ENCODE measurements at regions not wholly inside any gene's neighbourhood (a gene's known extent, or its start where the extent isn't known, plus 50 kb on each side); places are given as distances from the start of the nearest gene placed in this dataset.

DNA sequence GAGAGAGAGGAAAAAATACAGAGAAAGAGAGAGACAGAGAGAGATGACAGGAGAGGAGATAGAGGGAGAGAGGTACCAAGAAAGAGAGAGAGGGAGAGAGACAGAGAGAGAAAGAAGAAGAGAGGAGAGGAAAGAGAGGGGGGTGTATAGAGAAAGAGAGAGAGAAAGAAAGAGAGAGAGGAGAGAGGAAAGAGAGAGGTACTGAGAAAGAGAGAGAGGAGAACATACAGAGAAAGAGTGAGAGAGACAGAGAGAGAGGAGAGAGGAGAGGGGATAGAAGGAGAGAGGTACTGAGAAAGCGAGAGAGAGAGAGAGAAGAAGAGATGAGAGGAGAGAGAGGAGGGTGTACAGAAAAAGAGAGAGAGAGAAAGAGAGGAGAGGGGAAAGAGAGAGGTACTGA is 269.4 kb downstream of the CRLF2 start:
- 0 out of 2 replicates have a peak, but pooled peaks cover 4% of the 10 kb centered on the region for H3K4me1 ChIP-seq (ENCODE audit: control insufficient read depth, insufficient read depth, low read length)
- H3K27ac ChIP-seq (ENCODE audit: low read depth, low read length) = no peak overlapping the region
- H3K9me3 ChIP-seq (ENCODE audit: control insufficient read depth, insufficient read depth, low read depth, low read length) = no peaks in the 10 kb centered on the region
- H3K9ac ChIP-seq (ENCODE audit: low read length) = no peak overlapping the region
- no peak overlapping the region for H3K4me3 ChIP-seq (ENCODE audit: low read depth, low read length)
- peaks cover 38% of the 10 kb centered on the region for H3K27me3 ChIP-seq (ENCODE audit: control insufficient read depth, insufficient read depth, low read length)
- H3K36me3 ChIP-seq (ENCODE audit: control insufficient read depth, insufficient read depth, low read length) = no peaks in the 10 kb centered on the region

DNA sequence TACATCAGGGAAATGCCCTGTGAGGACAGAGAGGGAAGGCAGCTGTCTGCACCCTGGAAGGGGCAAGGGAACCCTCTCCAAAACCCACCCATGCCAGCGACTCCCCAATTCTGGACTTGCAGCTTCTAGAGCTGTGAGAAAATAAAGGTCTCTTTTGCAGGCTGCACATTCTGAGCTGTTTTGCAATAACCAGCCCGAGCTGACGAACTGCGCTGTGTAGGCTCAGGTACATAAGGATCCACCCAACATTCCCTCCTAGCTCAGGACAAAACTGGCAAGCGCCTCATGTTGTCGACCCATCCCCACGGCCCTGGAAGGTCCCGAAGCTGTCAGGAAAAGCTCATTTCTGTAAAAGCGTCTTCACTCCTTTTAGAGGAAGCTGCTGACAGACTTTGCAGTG is 271.8 kb downstream of the CRLF2 start:
- no peak overlapping the region for H3K9ac ChIP-seq (ENCODE audit: low read length)
- H3K27me3 ChIP-seq (ENCODE audit: control insufficient read depth, insufficient read depth, low read length) = peaks cover 36% of the 10 kb centered on the region
- H3K4me1 ChIP-seq (ENCODE audit: control insufficient read depth, insufficient read depth, low read length) = 0 out of 2 replicates have a peak, but pooled peaks cover 4% of the 10 kb centered on the region
- no peak overlapping the region for H3K4me3 ChIP-seq (ENCODE audit: low read depth, low read length)
- no peak overlapping the region for H3K27ac ChIP-seq (ENCODE audit: low read depth, low read length)
- no peaks in the 10 kb centered on the region for H3K9me3 ChIP-seq (ENCODE audit: control insufficient read depth, insufficient read depth, low read depth, low read length)
- no peaks in the 10 kb centered on the region for H3K36me3 ChIP-seq (ENCODE audit: control insufficient read depth, insufficient read depth, low read length)

DNA sequence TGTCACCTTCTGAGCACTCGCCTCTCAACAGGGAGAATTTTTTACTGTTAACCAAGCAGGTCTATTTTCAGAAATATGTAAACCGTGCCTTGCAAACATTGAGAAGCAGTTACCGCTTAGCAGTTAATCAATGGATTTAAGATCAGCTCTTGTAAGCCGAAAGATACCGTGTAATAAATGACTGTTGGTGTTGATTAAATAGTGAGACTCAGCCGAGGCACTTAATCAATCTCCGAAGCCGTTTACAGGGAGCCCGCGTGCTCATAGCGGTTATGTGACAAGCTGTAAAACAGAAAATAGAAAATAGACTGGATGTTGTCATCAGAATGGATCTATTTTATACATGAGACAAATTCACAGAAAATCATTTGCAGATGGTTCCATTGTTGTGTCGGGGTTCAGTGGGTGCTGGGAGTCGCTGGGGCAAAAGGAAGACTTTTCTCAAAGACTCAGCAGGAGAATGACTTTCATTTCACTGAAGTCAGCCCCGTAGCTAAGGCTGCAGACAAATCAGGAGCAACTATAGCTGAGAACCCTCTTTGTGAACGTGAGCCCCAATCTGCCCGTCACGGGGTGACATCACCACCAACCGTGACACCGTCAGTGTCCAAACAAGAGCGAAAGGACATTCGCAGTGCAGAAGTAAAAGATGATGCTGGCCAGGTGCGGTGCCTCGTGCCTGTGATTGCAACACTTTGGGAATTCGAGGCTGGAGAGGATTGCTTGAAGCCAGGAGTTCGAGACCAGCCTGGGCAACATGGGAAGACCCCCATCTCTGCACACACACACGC is 275.3 kb downstream of the CRLF2 start:
- Histone ChIP-seq H3K9me3 (ENCODE audit: control insufficient read depth, insufficient read depth, low read depth, low read length) (no peaks in the 10 kb centered on the region), H3K27me3 (ENCODE audit: control insufficient read depth, insufficient read depth, low read length) (peaks cover 32% of the 10 kb centered on the region), H3K9ac (ENCODE audit: low read length) (no peak overlapping the region), H3K4me1 (ENCODE audit: control insufficient read depth, insufficient read depth, low read length) (0 out of 2 replicates have a peak, but pooled peaks cover 4% of the 10 kb centered on the region), H3K4me3 (ENCODE audit: low read depth, low read length) (no peak overlapping the region), H3K36me3 (ENCODE audit: control insufficient read depth, insufficient read depth, low read length) (no peaks in the 10 kb centered on the region), H3K27ac (ENCODE audit: low read depth, low read length) (no peak overlapping the region)

DNA sequence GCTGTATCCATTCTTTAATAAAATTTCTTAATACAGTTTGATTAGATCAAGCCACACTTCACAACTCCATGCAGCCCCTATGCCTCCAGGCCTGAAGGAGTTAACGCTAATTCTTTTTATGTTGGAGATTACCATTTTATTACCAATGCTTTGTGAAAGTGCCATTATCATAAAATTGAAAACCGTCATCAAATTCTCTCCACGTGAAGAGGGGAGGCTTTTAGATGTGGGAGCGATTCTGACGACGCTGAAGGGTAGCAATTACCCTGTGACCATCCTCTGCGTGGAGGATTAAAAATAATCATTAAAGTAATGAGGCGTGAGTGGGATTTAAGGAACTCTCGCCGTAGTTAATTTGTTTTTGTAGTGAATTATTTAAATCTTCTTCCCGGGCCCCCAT is 278.8 kb downstream of the CRLF2 start:
- no peak overlapping the region for H3K4me3 ChIP-seq (ENCODE audit: low read depth, low read length)
- H3K9me3 ChIP-seq (ENCODE audit: control insufficient read depth, insufficient read depth, low read depth, low read length) = no peaks in the 10 kb centered on the region
- H3K36me3 ChIP-seq (ENCODE audit: control insufficient read depth, insufficient read depth, low read length) = no peaks in the 10 kb centered on the region
- H3K27ac ChIP-seq (ENCODE audit: low read depth, low read length) = no peak overlapping the region
- peaks cover 7% of the 10 kb centered on the region; the same call in 1 of the 2 replicates for H3K27me3 ChIP-seq (ENCODE audit: control insufficient read depth, insufficient read depth, low read length)
- no peak overlapping the region for H3K9ac ChIP-seq (ENCODE audit: low read length)
- no peaks in the 10 kb centered on the region for H3K4me1 ChIP-seq (ENCODE audit: control insufficient read depth, insufficient read depth, low read length)

DNA sequence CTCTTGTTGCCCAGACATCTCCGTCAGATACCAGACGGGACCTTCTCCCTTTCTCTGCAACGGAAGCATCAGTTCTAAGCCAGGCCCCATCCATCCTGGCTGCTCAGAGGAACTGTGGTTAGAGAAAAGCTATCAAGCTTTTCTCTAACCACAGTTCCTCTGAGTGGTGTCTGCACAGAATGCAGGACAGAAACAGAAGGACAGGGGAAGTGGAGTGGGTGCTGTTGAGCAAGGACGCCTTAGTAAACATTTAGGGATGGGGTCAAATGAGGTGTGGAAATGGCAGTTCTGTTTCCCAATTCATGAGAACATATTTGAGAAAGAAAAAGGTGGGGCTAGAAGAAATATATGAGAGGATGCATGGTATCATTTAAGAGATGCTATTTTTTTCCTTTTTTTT is 283.8 kb downstream of the CRLF2 start:
- Histone ChIP-seq H3K9ac (ENCODE audit: low read length) (no peak overlapping the region), H3K27ac (ENCODE audit: low read depth, low read length) (no peak overlapping the region), H3K27me3 (ENCODE audit: control insufficient read depth, insufficient read depth, low read length) (no peaks in the 10 kb centered on the region), H3K9me3 (ENCODE audit: control insufficient read depth, insufficient read depth, low read depth, low read length) (no peaks in the 10 kb centered on the region), H3K4me1 (ENCODE audit: control insufficient read depth, insufficient read depth, low read length) (no peaks in the 10 kb centered on the region), H3K4me3 (ENCODE audit: low read depth, low read length) (no peak overlapping the region), H3K36me3 (ENCODE audit: control insufficient read depth, insufficient read depth, low read length) (no peaks in the 10 kb centered on the region)

DNA sequence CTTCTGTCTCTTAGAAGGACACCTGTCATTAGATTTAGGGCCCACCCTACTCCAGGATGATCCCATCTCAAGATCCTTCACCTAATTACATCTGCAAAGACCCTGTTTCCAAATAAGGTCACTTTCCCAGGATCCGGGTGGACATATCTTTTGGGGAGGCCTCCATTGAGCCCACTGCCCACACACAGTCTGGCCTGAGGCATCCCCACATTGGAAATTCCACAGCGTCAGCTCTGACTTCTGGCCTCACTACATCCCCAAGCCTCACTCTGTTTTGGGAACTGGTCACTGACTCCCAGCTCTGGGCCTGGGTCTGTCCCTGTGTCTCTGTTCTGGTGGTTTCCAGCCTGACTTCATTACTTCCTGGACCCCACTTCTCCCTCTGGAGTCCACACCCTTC is 285.5 kb downstream of the CRLF2 start:
- Histone ChIP-seq H3K27ac (ENCODE audit: low read depth, low read length) (no peak overlapping the region), H3K9me3 (ENCODE audit: control insufficient read depth, insufficient read depth, low read depth, low read length) (no peaks in the 10 kb centered on the region), H3K4me3 (ENCODE audit: low read depth, low read length) (no peak overlapping the region), H3K27me3 (ENCODE audit: control insufficient read depth, insufficient read depth, low read length) (no peaks in the 10 kb centered on the region), H3K9ac (ENCODE audit: low read length) (no peak overlapping the region), H3K4me1 (ENCODE audit: control insufficient read depth, insufficient read depth, low read length) (no peaks in the 10 kb centered on the region), H3K36me3 (ENCODE audit: control insufficient read depth, insufficient read depth, low read length) (no peaks in the 10 kb centered on the region)

DNA sequence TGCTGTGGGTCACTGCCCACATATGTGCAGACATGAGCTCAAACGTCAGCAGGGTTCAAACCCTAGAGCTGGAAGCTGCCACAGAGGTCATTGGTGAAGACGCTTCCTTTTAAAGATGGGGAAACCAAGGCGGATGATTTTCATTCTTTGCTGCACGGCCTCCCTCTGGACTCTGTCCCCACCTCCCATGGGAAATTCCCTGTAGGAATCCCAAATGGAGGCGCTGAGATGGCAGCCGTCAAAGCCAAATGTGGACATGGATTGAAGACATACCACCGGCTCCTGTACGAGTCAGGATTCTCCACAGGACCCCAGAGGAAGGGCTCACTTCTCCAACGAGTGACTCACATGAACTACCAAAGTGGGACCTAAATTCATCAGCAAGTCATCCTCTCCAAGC is 286.4 kb downstream of the CRLF2 start:
- H3K27me3 ChIP-seq (ENCODE audit: control insufficient read depth, insufficient read depth, low read length) = no peaks in the 10 kb centered on the region

DNA sequence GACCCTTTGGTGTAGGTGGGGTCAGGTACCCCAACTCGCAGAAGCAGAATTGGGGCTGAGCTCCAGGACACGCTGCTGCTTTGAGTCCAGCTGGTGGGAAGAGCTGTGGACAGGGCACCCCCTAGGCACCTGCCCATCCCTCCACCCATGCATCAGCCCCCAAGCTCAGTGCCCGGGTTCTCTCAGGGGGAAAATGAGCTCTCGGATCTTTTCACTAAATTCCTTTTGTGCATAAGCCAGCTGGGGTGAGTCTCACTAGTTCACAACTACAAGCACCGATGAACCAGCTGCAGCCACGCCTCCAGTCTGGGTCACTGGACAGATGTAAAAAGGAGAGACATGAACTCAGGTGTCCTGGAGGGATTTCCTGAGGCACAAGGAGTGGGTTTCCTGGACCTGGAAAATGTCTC is 286.8 kb downstream of the CRLF2 start:
- Histone ChIP-seq H3K9me3 (ENCODE audit: control insufficient read depth, insufficient read depth, low read depth, low read length) (no peaks in the 10 kb centered on the region), H3K27me3 (ENCODE audit: control insufficient read depth, insufficient read depth, low read length) (no peaks in the 10 kb centered on the region), H3K27ac (ENCODE audit: low read depth, low read length) (no peak overlapping the region), H3K4me3 (ENCODE audit: low read depth, low read length) (no peak overlapping the region), H3K9ac (ENCODE audit: low read length) (no peak overlapping the region), H3K36me3 (ENCODE audit: control insufficient read depth, insufficient read depth, low read length) (no peaks in the 10 kb centered on the region), H3K4me1 (ENCODE audit: control insufficient read depth, insufficient read depth, low read length) (no peaks in the 10 kb centered on the region)

More for the DNA sequence above, 286.4 kb downstream of the CRLF2 start:
- no peak overlapping the region for H3K4me3 ChIP-seq (ENCODE audit: low read depth, low read length)
- no peak overlapping the region for H3K27ac ChIP-seq (ENCODE audit: low read depth, low read length)
- H3K9ac ChIP-seq (ENCODE audit: low read length) = no peak overlapping the region
- H3K4me1 ChIP-seq (ENCODE audit: control insufficient read depth, insufficient read depth, low read length) = no peaks in the 10 kb centered on the region
- H3K9me3 ChIP-seq (ENCODE audit: control insufficient read depth, insufficient read depth, low read depth, low read length) = no peaks in the 10 kb centered on the region
- no peaks in the 10 kb centered on the region for H3K36me3 ChIP-seq (ENCODE audit: control insufficient read depth, insufficient read depth, low read length)

DNA sequence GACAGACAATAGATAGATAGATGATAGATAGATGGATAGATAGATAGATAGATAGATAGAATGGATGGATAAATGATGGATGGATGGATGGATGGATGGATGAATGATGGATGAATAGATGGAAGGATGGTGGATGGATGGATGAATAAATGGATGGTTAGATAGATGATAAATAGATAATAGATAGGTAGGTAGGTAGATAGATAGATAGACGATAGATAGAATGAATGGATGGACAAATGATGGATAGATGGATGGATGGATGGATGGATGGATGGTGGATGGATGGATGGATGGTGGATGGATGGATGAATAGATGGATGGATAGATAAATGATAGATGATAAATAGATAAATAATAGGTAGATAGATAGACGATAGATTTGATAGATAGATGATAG is 287.4 kb downstream of the CRLF2 start:
- no peaks in the 10 kb centered on the region for H3K27me3 ChIP-seq (ENCODE audit: control insufficient read depth, insufficient read depth, low read length)
- no peaks in the 10 kb centered on the region for H3K36me3 ChIP-seq (ENCODE audit: control insufficient read depth, insufficient read depth, low read length)
- no peak overlapping the region for H3K4me3 ChIP-seq (ENCODE audit: low read depth, low read length)
- no peaks in the 10 kb centered on the region for H3K9me3 ChIP-seq (ENCODE audit: control insufficient read depth, insufficient read depth, low read depth, low read length)
- H3K4me1 ChIP-seq (ENCODE audit: control insufficient read depth, insufficient read depth, low read length) = no peaks in the 10 kb centered on the region
- no peak overlapping the region for H3K27ac ChIP-seq (ENCODE audit: low read depth, low read length)
- H3K9ac ChIP-seq (ENCODE audit: low read length) = no peak overlapping the region

DNA sequence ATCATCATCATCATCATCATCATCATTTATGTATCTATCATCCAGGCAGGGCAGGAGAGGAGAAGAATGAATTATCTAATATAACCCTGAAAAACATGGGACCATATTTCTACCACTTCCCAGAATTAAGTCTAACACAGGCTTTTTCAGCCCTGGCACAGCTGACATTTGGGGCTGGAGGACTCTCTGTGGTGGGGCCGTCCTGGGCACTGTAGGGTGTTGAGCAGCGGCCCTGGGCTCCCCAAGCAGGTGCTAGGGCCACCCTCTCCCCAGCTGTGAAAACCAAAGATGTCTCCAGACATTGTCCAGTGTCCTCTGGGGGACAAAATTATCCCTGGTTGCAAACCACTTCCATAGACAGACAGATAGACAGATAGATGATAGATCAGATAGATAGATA is 288.4 kb downstream of the CRLF2 start:
- Histone ChIP-seq H3K4me1 (ENCODE audit: control insufficient read depth, insufficient read depth, low read length) (no peaks in the 10 kb centered on the region), H3K27me3 (ENCODE audit: control insufficient read depth, insufficient read depth, low read length) (no peaks in the 10 kb centered on the region), H3K4me3 (ENCODE audit: low read depth, low read length) (no peak overlapping the region), H3K36me3 (ENCODE audit: control insufficient read depth, insufficient read depth, low read length) (no peaks in the 10 kb centered on the region), H3K9me3 (ENCODE audit: control insufficient read depth, insufficient read depth, low read depth, low read length) (no peaks in the 10 kb centered on the region), H3K9ac (ENCODE audit: low read length) (no peak overlapping the region), H3K27ac (ENCODE audit: low read depth, low read length) (no peak overlapping the region)

DNA sequence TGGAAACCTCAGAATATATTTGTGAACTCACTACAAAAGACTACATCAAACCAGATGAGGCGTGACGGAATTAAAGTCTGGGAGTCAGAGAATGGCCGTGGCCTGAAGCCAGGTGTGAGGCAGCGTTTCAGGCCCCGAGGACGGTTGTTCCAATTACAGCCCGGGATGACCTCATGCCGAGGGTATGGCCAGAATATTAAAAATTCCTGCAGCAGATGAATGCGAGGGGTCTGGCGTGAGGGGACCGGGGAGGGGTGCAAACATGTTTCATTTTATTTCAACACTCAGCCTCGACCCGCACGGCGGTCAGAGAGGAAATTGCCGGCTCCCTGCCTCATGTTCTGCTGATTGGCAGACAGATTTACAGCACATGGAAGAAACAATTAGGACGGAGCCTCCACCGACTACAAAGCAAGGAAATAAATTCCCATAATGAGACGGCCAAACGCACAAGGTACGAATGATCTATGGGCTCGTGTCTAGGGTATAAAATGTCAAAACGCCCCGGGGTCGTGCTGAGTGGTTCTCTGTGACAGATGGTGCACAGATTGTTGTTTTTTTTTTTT is 289.7 kb downstream of the SHOX start:
- Histone ChIP-seq H3K27ac (ENCODE audit: low read depth, low read length) (no peak overlapping the region), H3K36me3 (ENCODE audit: control insufficient read depth, insufficient read depth, low read length) (no peaks in the 10 kb centered on the region), H3K4me1 (ENCODE audit: control insufficient read depth, insufficient read depth, low read length) (no peaks in the 10 kb centered on the region), H3K9ac (ENCODE audit: low read length) (no peak overlapping the region), H3K4me3 (ENCODE audit: low read depth, low read length) (no peak overlapping the region), H3K9me3 (ENCODE audit: control insufficient read depth, insufficient read depth, low read depth, low read length) (no peaks in the 10 kb centered on the region), H3K27me3 (ENCODE audit: control insufficient read depth, insufficient read depth, low read length) (no peaks in the 10 kb centered on the region)
